SK-N-SH (cell line): ENCODE measurements at regions not wholly inside any gene's neighbourhood (a gene's known extent, or its start where the extent isn't known, plus 50 kb on each side); places are given as distances from the start of the nearest gene placed in this dataset.

Experiments used
- EP300 ChIP-seq, 2 experiments: IDR thresholded peaks; 2 replicates each; pipeline versions ENCODE4 v1.4.0 to v1.6.1; 2012; ENCODE audit warnings: borderline replicate concordance in 1 of 2, low read depth in 1 of 2, low read length in 1 of 2
- MXI1 ChIP-seq: IDR thresholded peaks from 2 replicates; pipeline ENCODE4 v1.6.1; 2012; ENCODE audit warnings: mild to moderate bottlenecking, low read depth, low read length, improper control_type of control experiment
- RCOR1 ChIP-seq: fragments of 150-350 bp; IDR thresholded peaks from 2 replicates; pipeline ENCODE4 v1.6.1; 2017; ENCODE audit warnings: antibody characterized with exemption, low read length
- SIN3A ChIP-seq: IDR thresholded peaks from 2 replicates; pipeline ENCODE4 v1.6.1; 2012; ENCODE audit warnings: low read depth, mild to moderate bottlenecking, low read length, moderate library complexity, borderline replicate concordance
- SMC3 ChIP-seq: IDR thresholded peaks from 2 replicates; pipeline ENCODE4 v1.6.1; 2012; ENCODE audit warnings: low read depth, low read length, improper control_type of control experiment
- TF ChIP-seq, protein P1 (sequence below): IDR thresholded peaks from 2 replicates; pipeline ENCODE4 v1.4.0; 2012; ENCODE audit warnings: low read depth, borderline replicate concordance
- TF ChIP-seq, protein P2 (sequence below): fragments of 200-600 bp; sonication (generic); IDR thresholded peaks from 2 replicates; pipeline ENCODE4 v1.6.1; 2017; ENCODE audit warnings: antibody characterized with exemption, mild to moderate bottlenecking, moderate library complexity
- TF ChIP-seq, protein P3 (sequence below): IDR thresholded peaks from 2 replicates; pipeline ENCODE4; 2012

DNA sequence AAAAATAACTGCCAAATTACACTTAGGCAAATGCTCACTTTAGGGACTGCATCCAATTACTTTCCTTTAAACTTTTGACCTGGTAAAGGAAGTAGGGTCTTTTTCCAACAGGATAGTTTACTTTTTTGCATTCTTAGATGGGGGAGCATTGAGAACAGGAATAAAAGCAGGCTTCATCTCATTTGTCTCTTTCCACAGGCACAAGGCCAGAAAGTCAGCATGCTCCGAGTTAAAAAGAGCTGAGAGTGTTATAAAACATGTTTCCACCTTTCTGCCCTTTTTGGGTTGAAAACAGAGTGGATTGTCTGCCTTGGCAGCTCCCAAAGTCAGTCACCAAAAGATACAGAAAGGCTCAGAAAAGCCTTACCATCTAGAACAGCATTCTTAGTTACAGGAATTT lies 404.9 kb upstream of the ALCAM start:
- TF ChIP-seq, protein P1, sequence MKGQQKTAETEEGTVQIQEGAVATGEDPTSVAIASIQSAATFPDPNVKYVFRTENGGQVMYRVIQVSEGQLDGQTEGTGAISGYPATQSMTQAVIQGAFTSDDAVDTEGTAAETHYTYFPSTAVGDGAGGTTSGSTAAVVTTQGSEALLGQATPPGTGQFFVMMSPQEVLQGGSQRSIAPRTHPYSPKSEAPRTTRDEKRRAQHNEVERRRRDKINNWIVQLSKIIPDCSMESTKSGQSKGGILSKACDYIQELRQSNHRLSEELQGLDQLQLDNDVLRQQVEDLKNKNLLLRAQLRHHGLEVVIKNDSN = no peak
- TF ChIP-seq RCOR1 (no peak), MXI1 (no peak), EP300 (IDR thresholded peaks at IDR 0.05; ENCODE audit: borderline replicate concordance in 1 of 2, low read depth in 1 of 2, low read length in 1 of 2) (no peak), SMC3 (no peak), SIN3A (no peak)
- TF ChIP-seq, protein P2, sequence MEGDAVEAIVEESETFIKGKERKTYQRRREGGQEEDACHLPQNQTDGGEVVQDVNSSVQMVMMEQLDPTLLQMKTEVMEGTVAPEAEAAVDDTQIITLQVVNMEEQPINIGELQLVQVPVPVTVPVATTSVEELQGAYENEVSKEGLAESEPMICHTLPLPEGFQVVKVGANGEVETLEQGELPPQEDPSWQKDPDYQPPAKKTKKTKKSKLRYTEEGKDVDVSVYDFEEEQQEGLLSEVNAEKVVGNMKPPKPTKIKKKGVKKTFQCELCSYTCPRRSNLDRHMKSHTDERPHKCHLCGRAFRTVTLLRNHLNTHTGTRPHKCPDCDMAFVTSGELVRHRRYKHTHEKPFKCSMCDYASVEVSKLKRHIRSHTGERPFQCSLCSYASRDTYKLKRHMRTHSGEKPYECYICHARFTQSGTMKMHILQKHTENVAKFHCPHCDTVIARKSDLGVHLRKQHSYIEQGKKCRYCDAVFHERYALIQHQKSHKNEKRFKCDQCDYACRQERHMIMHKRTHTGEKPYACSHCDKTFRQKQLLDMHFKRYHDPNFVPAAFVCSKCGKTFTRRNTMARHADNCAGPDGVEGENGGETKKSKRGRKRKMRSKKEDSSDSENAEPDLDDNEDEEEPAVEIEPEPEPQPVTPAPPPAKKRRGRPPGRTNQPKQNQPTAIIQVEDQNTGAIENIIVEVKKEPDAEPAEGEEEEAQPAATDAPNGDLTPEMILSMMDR = no peak
- TF ChIP-seq, protein P3, sequence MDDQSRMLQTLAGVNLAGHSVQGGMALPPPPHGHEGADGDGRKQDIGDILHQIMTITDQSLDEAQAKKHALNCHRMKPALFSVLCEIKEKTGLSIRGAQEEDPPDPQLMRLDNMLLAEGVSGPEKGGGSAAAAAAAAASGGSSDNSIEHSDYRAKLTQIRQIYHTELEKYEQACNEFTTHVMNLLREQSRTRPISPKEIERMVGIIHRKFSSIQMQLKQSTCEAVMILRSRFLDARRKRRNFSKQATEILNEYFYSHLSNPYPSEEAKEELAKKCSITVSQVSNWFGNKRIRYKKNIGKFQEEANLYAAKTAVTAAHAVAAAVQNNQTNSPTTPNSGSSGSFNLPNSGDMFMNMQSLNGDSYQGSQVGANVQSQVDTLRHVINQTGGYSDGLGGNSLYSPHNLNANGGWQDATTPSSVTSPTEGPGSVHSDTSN = no peak
